SK-N-SH (cell line): ENCODE measurements at regions not wholly inside any gene's neighbourhood (a gene's known extent, or its start where the extent isn't known, plus 50 kb on each side); places are given as distances from the start of the nearest gene placed in this dataset.

Source experiments
- NRF1 ChIP-seq: IDR thresholded peaks from 2 replicates; pipeline ENCODE4 v1.6.1; 2012; ENCODE audit warnings: low read depth, mild to moderate bottlenecking, low read length
- RAD21 ChIP-seq: IDR thresholded peaks from 2 replicates; pipeline ENCODE4 v1.6.1; 2012; ENCODE audit warnings: mild to moderate bottlenecking, low read length
- TF ChIP-seq, protein P1 (sequence below): IDR thresholded peaks from 2 replicates; pipeline ENCODE4 v1.6.1; 2012; ENCODE audit warnings: mild to moderate bottlenecking, low read depth, low read length, moderate library complexity
- TF ChIP-seq, protein P2 (sequence below): fragments of 200-600 bp; sonication (generic); IDR thresholded peaks from 2 replicates; pipeline ENCODE4 v1.6.1; 2017; ENCODE audit warnings: antibody characterized with exemption, mild to moderate bottlenecking, moderate library complexity

DNA sequence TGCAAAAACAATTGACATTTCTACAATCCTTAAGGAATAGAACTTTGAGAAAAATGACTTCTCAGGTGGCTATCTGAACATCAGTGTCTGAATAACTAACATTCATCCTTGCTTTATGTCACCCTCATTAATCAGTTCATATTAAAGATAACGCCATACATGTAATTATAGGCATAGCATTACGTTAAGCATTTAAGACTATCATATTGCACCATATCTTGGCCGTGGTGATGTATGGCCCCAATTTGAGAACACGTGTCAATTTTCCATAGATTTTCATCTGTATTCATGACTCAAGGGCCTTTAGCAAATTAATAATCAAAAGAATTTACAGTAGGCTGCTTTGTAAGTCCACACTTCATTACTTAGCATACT lies 81.6 kb downstream of the SPTSSA start:
- TF ChIP-seq, protein P1, sequence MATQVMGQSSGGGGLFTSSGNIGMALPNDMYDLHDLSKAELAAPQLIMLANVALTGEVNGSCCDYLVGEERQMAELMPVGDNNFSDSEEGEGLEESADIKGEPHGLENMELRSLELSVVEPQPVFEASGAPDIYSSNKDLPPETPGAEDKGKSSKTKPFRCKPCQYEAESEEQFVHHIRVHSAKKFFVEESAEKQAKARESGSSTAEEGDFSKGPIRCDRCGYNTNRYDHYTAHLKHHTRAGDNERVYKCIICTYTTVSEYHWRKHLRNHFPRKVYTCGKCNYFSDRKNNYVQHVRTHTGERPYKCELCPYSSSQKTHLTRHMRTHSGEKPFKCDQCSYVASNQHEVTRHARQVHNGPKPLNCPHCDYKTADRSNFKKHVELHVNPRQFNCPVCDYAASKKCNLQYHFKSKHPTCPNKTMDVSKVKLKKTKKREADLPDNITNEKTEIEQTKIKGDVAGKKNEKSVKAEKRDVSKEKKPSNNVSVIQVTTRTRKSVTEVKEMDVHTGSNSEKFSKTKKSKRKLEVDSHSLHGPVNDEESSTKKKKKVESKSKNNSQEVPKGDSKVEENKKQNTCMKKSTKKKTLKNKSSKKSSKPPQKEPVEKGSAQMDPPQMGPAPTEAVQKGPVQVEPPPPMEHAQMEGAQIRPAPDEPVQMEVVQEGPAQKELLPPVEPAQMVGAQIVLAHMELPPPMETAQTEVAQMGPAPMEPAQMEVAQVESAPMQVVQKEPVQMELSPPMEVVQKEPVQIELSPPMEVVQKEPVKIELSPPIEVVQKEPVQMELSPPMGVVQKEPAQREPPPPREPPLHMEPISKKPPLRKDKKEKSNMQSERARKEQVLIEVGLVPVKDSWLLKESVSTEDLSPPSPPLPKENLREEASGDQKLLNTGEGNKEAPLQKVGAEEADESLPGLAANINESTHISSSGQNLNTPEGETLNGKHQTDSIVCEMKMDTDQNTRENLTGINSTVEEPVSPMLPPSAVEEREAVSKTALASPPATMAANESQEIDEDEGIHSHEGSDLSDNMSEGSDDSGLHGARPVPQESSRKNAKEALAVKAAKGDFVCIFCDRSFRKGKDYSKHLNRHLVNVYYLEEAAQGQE: no peak
- TF ChIP-seq RAD21: no peak
- TF ChIP-seq NRF1: no peak
- TF ChIP-seq, protein P2, sequence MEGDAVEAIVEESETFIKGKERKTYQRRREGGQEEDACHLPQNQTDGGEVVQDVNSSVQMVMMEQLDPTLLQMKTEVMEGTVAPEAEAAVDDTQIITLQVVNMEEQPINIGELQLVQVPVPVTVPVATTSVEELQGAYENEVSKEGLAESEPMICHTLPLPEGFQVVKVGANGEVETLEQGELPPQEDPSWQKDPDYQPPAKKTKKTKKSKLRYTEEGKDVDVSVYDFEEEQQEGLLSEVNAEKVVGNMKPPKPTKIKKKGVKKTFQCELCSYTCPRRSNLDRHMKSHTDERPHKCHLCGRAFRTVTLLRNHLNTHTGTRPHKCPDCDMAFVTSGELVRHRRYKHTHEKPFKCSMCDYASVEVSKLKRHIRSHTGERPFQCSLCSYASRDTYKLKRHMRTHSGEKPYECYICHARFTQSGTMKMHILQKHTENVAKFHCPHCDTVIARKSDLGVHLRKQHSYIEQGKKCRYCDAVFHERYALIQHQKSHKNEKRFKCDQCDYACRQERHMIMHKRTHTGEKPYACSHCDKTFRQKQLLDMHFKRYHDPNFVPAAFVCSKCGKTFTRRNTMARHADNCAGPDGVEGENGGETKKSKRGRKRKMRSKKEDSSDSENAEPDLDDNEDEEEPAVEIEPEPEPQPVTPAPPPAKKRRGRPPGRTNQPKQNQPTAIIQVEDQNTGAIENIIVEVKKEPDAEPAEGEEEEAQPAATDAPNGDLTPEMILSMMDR: no peak
